ENCODE measurements at regions not wholly inside any gene's neighbourhood (a gene's known extent, or its start where the extent isn't known, plus 50 kb on each side); places are given as distances from the start of the nearest gene placed in this dataset.
"Not testable (repeated sequence)": the region's sequence is repeated elsewhere in the genome, so short reads cannot be mapped to it uniquely, and the experiment has no call there.

GRCh38 chr11:127805771-127806170 lies 781.6 kb downstream of the ETS1 start:
- in situ Hi-C loops (cut with HindIII; ENCODE audit: low sequenced_read_pairs) = no loop called here

GRCh38 chr11:127804747-127805400 lies 782.5 kb downstream of the ETS1 start:
- in situ Hi-C loops (cut with HindIII; ENCODE audit: low sequenced_read_pairs) = no loop called here

GRCh38 chr11:127803755-127804154 lies 783.6 kb downstream of the ETS1 start:
- in situ Hi-C loops (cut with HindIII; ENCODE audit: low sequenced_read_pairs) = no loop called here

- in situ Hi-C loops (cut with HindIII; ENCODE audit: low sequenced_read_pairs) = no loop called here
These were observed 786.2 kb downstream of the ETS1 start for GRCh38 chr11:127800989-127801688.

GRCh38 chr11:127795326-127795725 lies 792.0 kb downstream of the ETS1 start:
- in situ Hi-C loops (cut with HindIII; ENCODE audit: low sequenced_read_pairs) = no loop called here

- in situ Hi-C loops (cut with HindIII; ENCODE audit: low sequenced_read_pairs) = no loop called here
These were observed 791.3 kb upstream of the KIRREL3 start for GRCh38 chr11:127791844-127792243.

GRCh38 chr11:127790592-127790991 lies 790.0 kb upstream of the KIRREL3 start:
- in situ Hi-C loops (cut with HindIII; ENCODE audit: low sequenced_read_pairs) = no loop called here

- in situ Hi-C loops (cut with HindIII; ENCODE audit: low sequenced_read_pairs) = no loop called here
These were observed 789.4 kb upstream of the KIRREL3 start for GRCh38 chr11:127789927-127790326.

GRCh38 chr11:127772938-127773337 lies 772.4 kb upstream of the KIRREL3 start:
- in situ Hi-C loops (cut with HindIII; ENCODE audit: low sequenced_read_pairs) = not testable (repeated sequence)

GRCh38 chr11:127768931-127769330 lies 768.4 kb upstream of the KIRREL3 start:
- in situ Hi-C loops (cut with HindIII; ENCODE audit: low sequenced_read_pairs) = not testable (repeated sequence)

GRCh38 chr11:127766734-127767133 lies 766.2 kb upstream of the KIRREL3 start:
- in situ Hi-C loops (cut with HindIII; ENCODE audit: low sequenced_read_pairs) = no loop called here

- in situ Hi-C loops (cut with HindIII; ENCODE audit: low sequenced_read_pairs) = no loop called here
These were observed 738.3 kb upstream of the KIRREL3 start for GRCh38 chr11:127738771-127739286.

GRCh38 chr11:127737499-127737898 lies 736.9 kb upstream of the KIRREL3 start:
- in situ Hi-C loops (cut with HindIII; ENCODE audit: low sequenced_read_pairs) = no loop called here

- in situ Hi-C loops (cut with HindIII; ENCODE audit: low sequenced_read_pairs) = no loop called here
These were observed 733.0 kb upstream of the KIRREL3 start for GRCh38 chr11:127733552-127733951.

GRCh38 chr11:127726367-127726766 lies 725.8 kb upstream of the KIRREL3 start:
- in situ Hi-C loops (cut with HindIII; ENCODE audit: low sequenced_read_pairs) = no loop called here

- in situ Hi-C loops (cut with HindIII; ENCODE audit: low sequenced_read_pairs) = no loop called here
These were observed 723.1 kb upstream of the KIRREL3 start for GRCh38 chr11:127723714-127724113.

- in situ Hi-C loops (cut with HindIII; ENCODE audit: low sequenced_read_pairs) = no loop called here
These were observed 712.7 kb upstream of the KIRREL3 start for GRCh38 chr11:127713226-127713625.

- in situ Hi-C loops (cut with HindIII; ENCODE audit: low sequenced_read_pairs) = no loop called here
These were observed 711.2 kb upstream of the KIRREL3 start for GRCh38 chr11:127711748-127712147.

- in situ Hi-C loops (cut with HindIII; ENCODE audit: low sequenced_read_pairs) = no loop called here
These were observed 710.3 kb upstream of the KIRREL3 start for GRCh38 chr11:127710831-127711230.

- in situ Hi-C loops (cut with HindIII; ENCODE audit: low sequenced_read_pairs) = no loop called here
These were observed 709.4 kb upstream of the KIRREL3 start for GRCh38 chr11:127709960-127710359.

GRCh38 chr11:127693686-127694085 lies 693.1 kb upstream of the KIRREL3 start:
- in situ Hi-C loops (cut with HindIII; ENCODE audit: low sequenced_read_pairs) = no loop called here

GRCh38 chr11:127683321-127683720 lies 682.8 kb upstream of the KIRREL3 start:
- in situ Hi-C loops (cut with HindIII; ENCODE audit: low sequenced_read_pairs) = no loop called here

All from DLD1 (cell line).